AG10803 (cell line): ENCODE measurements at regions not wholly inside any gene's neighbourhood (a gene's known extent, or its start where the extent isn't known, plus 50 kb on each side); places are given as distances from the start of the nearest gene placed in this dataset.

Source experiments
- DNase-seq: peaks from one replicate; pipeline ENCODE4 v3.0.0; 2010; ENCODE audit warnings: low read depth
- H3K4me3 ChIP-seq: 2 replicates; pipeline ENCODE4 v1.5.1; 2011; ENCODE audit warnings: mild to moderate bottlenecking, low read length, control low read depth
- TF ChIP-seq, protein P1 (sequence below): conservative IDR thresholded peaks from 2 replicates; pipeline ENCODE4 v1.5.1; 2011; ENCODE audit warnings: mild to moderate bottlenecking, low read length, control low read depth, inconsistent platforms

DNA sequence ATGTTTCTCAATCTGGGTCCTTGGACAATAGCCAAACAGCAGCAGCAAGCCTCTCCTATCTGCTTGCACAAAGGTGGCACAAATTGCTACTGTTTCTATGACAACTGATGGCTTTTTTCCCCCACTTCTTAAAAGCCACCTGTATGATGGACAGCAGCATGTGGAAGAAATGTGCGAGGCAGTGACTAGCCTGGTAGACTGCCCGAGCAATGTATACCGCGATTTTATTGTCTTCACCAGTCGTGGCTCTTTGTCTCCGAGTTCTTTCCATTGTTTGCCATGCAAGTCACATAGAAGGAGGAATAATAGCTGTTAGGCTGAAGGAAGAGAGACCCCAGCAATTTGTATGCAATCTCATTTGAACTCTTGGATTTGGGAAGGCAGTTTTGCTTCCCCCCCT is 79.4 kb downstream of the S1PR1 start:
- TF ChIP-seq, protein P1, sequence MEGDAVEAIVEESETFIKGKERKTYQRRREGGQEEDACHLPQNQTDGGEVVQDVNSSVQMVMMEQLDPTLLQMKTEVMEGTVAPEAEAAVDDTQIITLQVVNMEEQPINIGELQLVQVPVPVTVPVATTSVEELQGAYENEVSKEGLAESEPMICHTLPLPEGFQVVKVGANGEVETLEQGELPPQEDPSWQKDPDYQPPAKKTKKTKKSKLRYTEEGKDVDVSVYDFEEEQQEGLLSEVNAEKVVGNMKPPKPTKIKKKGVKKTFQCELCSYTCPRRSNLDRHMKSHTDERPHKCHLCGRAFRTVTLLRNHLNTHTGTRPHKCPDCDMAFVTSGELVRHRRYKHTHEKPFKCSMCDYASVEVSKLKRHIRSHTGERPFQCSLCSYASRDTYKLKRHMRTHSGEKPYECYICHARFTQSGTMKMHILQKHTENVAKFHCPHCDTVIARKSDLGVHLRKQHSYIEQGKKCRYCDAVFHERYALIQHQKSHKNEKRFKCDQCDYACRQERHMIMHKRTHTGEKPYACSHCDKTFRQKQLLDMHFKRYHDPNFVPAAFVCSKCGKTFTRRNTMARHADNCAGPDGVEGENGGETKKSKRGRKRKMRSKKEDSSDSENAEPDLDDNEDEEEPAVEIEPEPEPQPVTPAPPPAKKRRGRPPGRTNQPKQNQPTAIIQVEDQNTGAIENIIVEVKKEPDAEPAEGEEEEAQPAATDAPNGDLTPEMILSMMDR, result no peak
- DNase-seq, result no peak
- no peak overlapping the region for H3K4me3 ChIP-seq

DNA sequence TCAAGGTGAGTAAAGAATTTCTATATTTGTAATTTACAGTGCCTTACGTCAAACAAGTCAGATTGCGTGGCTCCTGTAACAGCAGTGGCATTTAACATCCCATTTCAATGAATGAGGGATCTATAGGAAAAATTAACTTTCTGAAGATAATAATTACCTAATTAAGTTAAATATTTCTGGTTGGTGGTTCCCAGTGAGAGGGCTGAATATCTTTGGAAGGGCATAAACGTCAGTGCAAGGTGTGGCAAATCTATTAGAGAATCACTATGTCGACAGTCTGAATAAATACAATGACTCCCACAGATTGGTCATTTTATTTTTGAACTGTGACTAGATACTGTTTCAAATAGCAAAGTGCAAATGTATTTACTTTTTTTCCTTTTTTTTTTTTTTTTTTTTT is 80.0 kb downstream of the S1PR1 start:
- TF ChIP-seq, protein P1, result no peak
- DNase-seq, result no peak
- no peak overlapping the region for H3K4me3 ChIP-seq

DNA sequence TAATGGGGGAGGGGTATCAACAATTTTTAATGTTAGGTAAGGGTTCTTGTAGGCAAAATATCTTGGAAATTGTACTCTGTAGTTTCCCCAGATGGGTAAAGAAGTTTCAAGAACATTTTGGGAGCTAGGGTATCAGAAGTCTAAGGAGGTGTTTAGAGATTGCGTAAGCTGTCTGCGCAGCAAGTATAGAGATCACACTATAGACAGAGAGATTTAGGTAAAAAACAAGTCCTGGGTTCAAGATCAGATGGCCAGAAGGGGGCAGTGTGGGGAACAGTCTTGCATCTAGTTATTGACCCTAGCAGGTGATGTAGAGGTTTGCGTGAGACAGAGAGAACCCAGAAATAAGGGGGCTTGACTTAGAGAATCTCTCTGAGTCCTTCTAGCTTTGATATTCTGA is 80.8 kb downstream of the S1PR1 start:
- TF ChIP-seq, protein P1, result no peak

DNA sequence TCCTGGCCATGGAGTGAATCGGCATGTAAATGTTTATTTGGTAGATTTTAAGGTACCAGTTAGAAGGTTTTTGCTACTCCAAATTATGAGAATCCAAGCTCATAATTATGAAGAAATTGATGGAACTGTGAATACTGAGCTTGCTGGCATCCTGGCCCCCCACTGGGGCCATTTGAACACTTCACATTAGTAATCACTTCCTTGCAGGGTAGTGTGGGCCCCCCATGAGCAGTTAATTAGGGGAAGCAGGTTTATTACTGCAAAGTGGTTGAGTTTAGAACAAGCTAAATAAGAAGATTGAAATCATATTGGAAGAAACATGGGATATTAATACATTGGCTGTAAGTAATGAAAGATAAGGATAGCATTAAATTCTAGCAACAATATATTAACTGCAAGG is 86.7 kb downstream of the S1PR1 start:
- DNase-seq, result no peak
- TF ChIP-seq, protein P1, result no peak
- H3K4me3 ChIP-seq, result no peak overlapping the region

More for the DNA sequence above, 80.8 kb downstream of the S1PR1 start:
- no peak for DNase-seq
- H3K4me3 ChIP-seq, result no peak overlapping the region

DNA sequence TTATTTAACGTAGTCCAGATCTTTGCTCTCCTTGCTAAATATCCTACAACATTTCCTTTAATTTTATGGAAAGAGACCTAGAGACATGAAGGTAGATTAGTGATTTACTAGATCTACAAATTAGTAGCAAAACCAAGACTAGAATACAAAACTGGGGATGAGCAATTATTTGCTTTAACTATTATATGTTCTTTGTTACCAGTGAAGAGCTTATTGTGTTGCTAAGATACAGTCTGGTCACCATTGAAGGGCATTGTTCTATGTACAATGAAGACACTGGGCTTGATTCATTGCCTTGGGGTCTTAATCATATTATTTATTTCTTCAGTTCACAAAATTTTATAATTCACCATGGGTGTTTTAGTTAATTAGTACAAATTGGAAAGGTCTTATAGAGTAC is 88.3 kb downstream of the S1PR1 start:
- DNase-seq, result no peak
- no peak overlapping the region for H3K4me3 ChIP-seq
- TF ChIP-seq, protein P1, result no peak

DNA sequence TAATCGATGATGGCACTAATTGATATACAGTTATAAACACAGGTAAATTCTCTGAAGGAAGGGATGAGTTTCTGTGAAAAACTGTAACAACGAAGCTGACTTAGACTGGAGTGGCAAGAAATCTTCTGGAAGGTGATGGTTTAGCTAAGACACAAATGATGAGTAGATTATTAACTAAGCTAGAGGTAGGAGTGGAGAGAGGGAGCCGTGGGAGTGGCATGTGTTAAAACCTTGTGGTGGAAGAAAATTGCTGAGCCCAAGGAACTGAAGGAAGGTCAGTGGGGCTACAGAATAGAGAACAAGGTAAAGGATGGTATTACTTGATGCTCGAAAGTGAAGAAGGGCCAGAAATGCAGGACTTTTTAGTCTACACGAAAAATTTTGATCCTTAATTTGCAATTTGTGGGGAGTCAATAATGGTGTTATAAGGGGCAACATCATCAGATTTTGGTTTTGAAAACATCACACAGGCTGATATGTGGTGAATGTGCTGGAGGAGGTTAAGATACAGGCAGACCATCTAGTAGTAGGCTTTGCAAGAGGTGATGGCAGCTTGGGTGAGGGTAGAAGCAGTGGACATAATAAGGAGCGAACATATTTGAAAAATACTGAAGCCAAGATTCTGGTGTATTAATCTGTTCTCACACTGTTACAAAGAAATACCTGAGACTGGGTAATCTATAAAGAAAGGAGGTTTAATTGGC is 93.8 kb downstream of the S1PR1 start:
- DNase-seq, result no peak
- TF ChIP-seq, protein P1, result no peak

DNA sequence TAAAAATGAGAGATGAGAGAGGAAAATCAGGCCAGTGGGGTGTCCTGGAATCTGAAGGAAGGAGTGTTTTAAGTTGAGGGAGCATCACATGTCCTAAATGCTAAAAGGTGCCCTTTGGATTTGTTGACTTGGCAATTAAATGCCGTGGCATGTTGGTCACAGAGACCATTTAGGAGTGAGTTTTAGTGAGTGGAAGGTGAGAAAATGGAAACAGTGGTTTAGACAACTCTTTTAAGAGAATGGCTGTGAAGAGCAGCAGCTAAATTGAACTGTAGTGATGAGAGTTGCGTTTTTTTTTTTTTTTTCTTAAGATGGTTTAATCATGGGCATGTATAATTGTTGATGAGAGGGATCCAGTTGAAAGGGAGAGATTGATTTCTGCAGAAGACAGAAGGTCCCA is 95.0 kb downstream of the S1PR1 start:
- TF ChIP-seq, protein P1, result no peak

More for the DNA sequence above, 93.8 kb downstream of the S1PR1 start:
- no peak overlapping the region for H3K4me3 ChIP-seq

More for the DNA sequence above, 95.0 kb downstream of the S1PR1 start:
- no peak overlapping the region for H3K4me3 ChIP-seq
- no peak for DNase-seq
